Spleen (tissue), 11 donors: ENCODE measurements at regions not wholly inside any gene's neighbourhood (a gene's known extent, or its start where the extent isn't known, plus 50 kb on each side); places are given as distances from the start of the nearest gene placed in this dataset.

Experiments used
- DNase-seq: peaks from one replicate; pipeline ENCODE4 v3.0.0-alpha.2; 2020
- H3K27ac ChIP-seq, 8 donors: fragments of 200-600 bp; sonication (generic) in 7 of 8; 1 replicate in 4 of 8; 2 replicates in 4 of 8; pipeline versions ENCODE4 v1.5.0 to v1.8.0; 2016 to 2021; ENCODE audit warnings: inconsistent platforms in 4 of 8, mild to moderate bottlenecking in 4 of 8, moderate library complexity in 1 of 8
- H3K27me3 ChIP-seq, 7 donors: fragments of 200-600 bp; sonication (generic) in 6 of 7; replicated peaks in 1 of 7; 1 replicate in 4 of 7; 2 replicates in 3 of 7; pipeline versions ENCODE4 v1.5.0 to v1.8.0; 2016 to 2021; ENCODE audit warnings: inconsistent platforms in 3 of 7, mild to moderate bottlenecking in 1 of 7
- H3K36me3 ChIP-seq, 6 donors: fragments of 200-600 bp; sonication (generic) in 5 of 6; 1 replicate in 4 of 6; 2 replicates in 2 of 6; pipeline versions ENCODE4 v1.5.0 to v1.8.0; 2016 to 2021; ENCODE audit warnings: inconsistent platforms in 2 of 6
- H3K4me1 ChIP-seq, 6 donors: fragments of 200-600 bp; sonication (generic) in 5 of 6; 1 replicate in 3 of 6; 2 replicates in 3 of 6; pipeline versions ENCODE4 v1.5.0 to v1.8.0; 2016 to 2021; ENCODE audit warnings: inconsistent platforms in 3 of 6
- H3K4me3 ChIP-seq, 8 donors: fragments of 200-600 bp; sonication (generic) in 7 of 8; 1 replicate in 4 of 8; 2 replicates in 4 of 8; pipeline versions ENCODE4 v1.5.0 to v1.8.0; 2016 to 2021; ENCODE audit warnings: inconsistent platforms in 4 of 8, mild to moderate bottlenecking in 4 of 8, moderate library complexity in 2 of 8
- H3K9me3 ChIP-seq, 8 donors: fragments of 200-600 bp; sonication (generic) in 7 of 8; 1 replicate in 4 of 8; 2 replicates in 4 of 8; pipeline versions ENCODE4 v1.5.0 to v1.8.0; 2016 to 2021; ENCODE audit warnings: inconsistent platforms in 4 of 8
- POLR2A ChIP-seq, 3 donors: fragments of 450-650 bp; IDR thresholded peaks; one replicate each; pipeline ENCODE4 v1.5.1; 2017; ENCODE audit warnings: antibody characterized with exemption in 3 of 3, mild to moderate bottlenecking in 1 of 3
- POLR2AphosphoS5 ChIP-seq, 3 donors: sonication (generic); formaldehyde crosslinking; IDR thresholded peaks; one replicate each; pipeline ENCODE4 v1.5.1; 2017; ENCODE audit warnings: antibody characterized with exemption in 3 of 3
- WGBS, 5 donors: extraction: QIAGEN DNeasy Blood & Tissue Kit in 3 of 5; methylation state at CpG; one replicate each; pipeline versions ENCODE4 v1.1.5 to v1.1.7; 2013 to 2018; 5-methylcytosine and 5-hydroxymethylcytosine counted together
- intact Hi-C: fragments of 100-400 bp; cut with DNase I; formaldehyde crosslinking; loops from one replicate; pipeline ENCODE4 v1.15.0; 2023; ENCODE audit warnings: low total_unique reads
- TF ChIP-seq, protein P1 (sequence below), 11 experiments: fragments of 200-600 bp in 7 of 11; fragments of 450-650 bp in 4 of 11; sonication (generic) in 4 of 11; IDR thresholded peaks in 8 of 11; conservative IDR thresholded peaks in 3 of 11; 1 replicate in 7 of 11; 2 replicates in 4 of 11; pipeline versions ENCODE4 v1.4.0 to v1.8.0; 2016 to 2021; ENCODE audit warnings: antibody characterized with exemption in 11 of 11, inconsistent platforms in 4 of 11, mild to moderate bottlenecking in 1 of 11
- donor health status: healthy with polysubstance abuse.
- donor health status: DM: no; HTN: no; CAD: no; lungs with moderate emphysema.
- donor health status: DM: no; HTN: no; CAD: no.
- donor health status: Bipolar disorder and iron deficiency.
- donor health status: healthy.
- donor health status: DM: no; HTN: no; CAD: no.
- donor health status: DM: yes; HTN: yes; CAD: no.

DNA sequence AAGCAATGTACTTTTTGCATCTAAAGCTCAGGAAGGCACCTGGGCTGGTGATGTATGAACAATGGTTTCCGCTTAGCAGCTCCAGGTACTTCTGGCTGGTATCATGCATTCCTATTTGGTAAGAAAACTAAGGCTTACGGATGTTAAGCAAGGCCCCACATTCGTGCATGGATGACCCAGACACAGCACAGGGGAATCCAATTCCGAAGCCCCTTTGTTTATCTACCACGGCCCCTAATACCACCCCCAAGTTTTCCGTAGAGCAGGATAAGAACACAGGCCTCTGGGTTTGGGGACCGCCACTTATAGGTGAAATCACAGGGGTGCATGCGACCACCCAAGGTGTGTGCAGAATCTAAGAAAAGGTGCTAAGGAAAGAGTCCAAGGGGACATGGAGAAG, 192.1 kb upstream of the ID2 start:
- intact Hi-C loops, result no loop called here
- H3K36me3 ChIP-seq, result no peaks in the 10 kb centered on the region
- H3K9me3 ChIP-seq, result no peaks in the 10 kb centered on the region
- H3K27ac ChIP-seq, result peak overlapping the region in 3 of 8 donors; percentile 68 to 72 (median 72)
- 94 to 99% (median 97%) methylated on average over 8 of the region's 8 CpGs for WGBS, 5 donors
- H3K27me3 ChIP-seq, result peaks cover 0 to 57% (median 0%) of the 10 kb centered on the region in 7 donors
- peaks cover 12 to 93% (median 48%) of the 10 kb centered on the region in 6 donors for H3K4me1 ChIP-seq
- TF ChIP-seq, protein P1, sequence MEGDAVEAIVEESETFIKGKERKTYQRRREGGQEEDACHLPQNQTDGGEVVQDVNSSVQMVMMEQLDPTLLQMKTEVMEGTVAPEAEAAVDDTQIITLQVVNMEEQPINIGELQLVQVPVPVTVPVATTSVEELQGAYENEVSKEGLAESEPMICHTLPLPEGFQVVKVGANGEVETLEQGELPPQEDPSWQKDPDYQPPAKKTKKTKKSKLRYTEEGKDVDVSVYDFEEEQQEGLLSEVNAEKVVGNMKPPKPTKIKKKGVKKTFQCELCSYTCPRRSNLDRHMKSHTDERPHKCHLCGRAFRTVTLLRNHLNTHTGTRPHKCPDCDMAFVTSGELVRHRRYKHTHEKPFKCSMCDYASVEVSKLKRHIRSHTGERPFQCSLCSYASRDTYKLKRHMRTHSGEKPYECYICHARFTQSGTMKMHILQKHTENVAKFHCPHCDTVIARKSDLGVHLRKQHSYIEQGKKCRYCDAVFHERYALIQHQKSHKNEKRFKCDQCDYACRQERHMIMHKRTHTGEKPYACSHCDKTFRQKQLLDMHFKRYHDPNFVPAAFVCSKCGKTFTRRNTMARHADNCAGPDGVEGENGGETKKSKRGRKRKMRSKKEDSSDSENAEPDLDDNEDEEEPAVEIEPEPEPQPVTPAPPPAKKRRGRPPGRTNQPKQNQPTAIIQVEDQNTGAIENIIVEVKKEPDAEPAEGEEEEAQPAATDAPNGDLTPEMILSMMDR (IDR thresholded peaks at IDR 0.05 in 8 of 11, conservative IDR thresholded peaks at IDR 0.05 in 3 of 11), result no peak
- no peak for TF ChIP-seq POLR2AphosphoS5 (IDR thresholded peaks at IDR 0.05)
- no peak for TF ChIP-seq POLR2A (IDR thresholded peaks at IDR 0.05)
- DNase-seq, result no peak
- no peak overlapping the region for H3K4me3 ChIP-seq

DNA sequence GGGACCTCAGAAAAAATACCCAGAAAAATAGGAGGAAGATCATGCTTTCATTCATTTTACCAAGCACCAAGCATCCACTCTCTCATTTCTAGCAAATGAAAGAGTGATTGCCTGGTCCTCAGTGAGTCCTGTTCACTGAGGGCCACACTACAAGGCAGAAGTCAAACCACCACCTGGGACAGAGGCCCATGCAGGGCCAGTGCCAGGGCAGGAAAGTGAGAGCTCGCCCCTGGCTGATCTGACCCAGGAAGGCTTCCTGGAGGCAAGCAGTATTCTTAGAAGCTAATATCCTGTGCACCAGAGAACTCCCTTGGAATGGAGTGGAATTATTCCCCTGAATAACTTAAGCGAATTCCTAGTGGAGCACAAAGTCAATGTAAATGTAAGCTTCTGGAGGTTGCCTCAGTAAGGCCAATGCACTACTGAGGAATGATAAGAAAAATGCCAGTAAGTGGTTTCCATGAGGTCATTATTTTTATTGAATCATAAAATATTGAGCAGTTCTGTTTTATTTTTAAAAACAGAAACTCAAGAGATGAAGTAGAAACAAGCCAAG, 191.6 kb upstream of the ID2 start:
- H3K4me3 ChIP-seq, result no peak overlapping the region
- intact Hi-C loops, result no loop called here
- WGBS, 5 donors, result 86 to 99% (median 91%) methylated on average over 2 of the region's 2 CpGs
- DNase-seq, result no peak
- no peak for TF ChIP-seq POLR2AphosphoS5 (IDR thresholded peaks at IDR 0.05)
- no peak for TF ChIP-seq POLR2A (IDR thresholded peaks at IDR 0.05)
- TF ChIP-seq, protein P1 (IDR thresholded peaks at IDR 0.05 in 8 of 11, conservative IDR thresholded peaks at IDR 0.05 in 3 of 11), result no peak
- peaks cover 12 to 94% (median 52%) of the 10 kb centered on the region in 6 donors for H3K4me1 ChIP-seq
- H3K27me3 ChIP-seq, result peaks cover 0 to 55% (median 0%) of the 10 kb centered on the region in 7 donors
- H3K27ac ChIP-seq, result peak overlapping the region in 3 of 8 donors; percentile 41 to 72 (median 68)
- H3K9me3 ChIP-seq, result no peaks in the 10 kb centered on the region
- H3K36me3 ChIP-seq, result no peaks in the 10 kb centered on the region

DNA sequence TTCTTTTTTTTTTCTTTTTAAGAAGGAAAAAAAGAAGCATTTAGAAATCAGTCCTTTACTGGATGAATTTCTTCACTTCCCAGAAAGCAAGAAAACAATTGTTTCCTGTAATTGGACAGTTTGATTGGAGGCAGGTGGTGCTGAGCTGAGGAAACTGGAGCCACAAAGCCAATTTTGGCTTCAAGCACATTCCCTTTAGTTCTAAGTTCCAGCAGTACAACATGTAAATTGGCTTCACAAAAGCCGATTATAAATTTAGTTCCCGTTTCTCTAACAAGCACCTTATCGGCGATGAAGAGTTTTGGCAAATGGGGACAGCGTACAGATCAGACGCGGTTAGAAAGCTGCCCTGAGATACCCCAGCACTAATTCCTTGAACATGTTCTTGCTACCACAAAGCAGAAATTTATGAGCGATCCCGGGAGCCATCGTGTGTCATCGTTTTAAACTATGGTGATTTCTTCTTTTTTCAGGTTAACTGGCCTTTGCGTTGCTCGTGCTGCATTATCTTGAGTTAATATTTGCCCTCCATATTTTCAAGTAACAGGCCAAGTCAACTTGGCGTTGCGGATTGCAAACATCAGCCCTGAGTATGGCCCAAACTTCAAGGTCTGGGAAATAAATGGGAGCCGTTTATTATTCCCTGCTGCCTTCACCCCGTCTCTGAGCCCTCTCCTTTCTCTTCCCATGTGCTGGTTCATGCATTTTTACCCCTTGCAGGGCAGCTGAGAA, 190.4 kb upstream of the ID2 start:
- no peaks in the 10 kb centered on the region for H3K36me3 ChIP-seq
- peaks cover 12 to 92% (median 56%) of the 10 kb centered on the region in 6 donors for H3K4me1 ChIP-seq
- DNase-seq, result no peak
- 72 to 82% (median 79%) methylated on average over 17 of the region's 17 CpGs for WGBS, 5 donors
- no peak for TF ChIP-seq POLR2AphosphoS5 (IDR thresholded peaks at IDR 0.05)
- TF ChIP-seq, protein P1 (IDR thresholded peaks at IDR 0.05 in 8 of 11, conservative IDR thresholded peaks at IDR 0.05 in 3 of 11), result no peak
- TF ChIP-seq POLR2A (IDR thresholded peaks at IDR 0.05), result no peak
- H3K27me3 ChIP-seq, result peaks cover 0 to 51% (median 0%) of the 10 kb centered on the region in 7 donors
- no peaks in the 10 kb centered on the region for H3K9me3 ChIP-seq
- H3K27ac ChIP-seq, result peak overlapping the region in 4 of 8 donors; percentile 28 to 41 (median 38)
- H3K4me3 ChIP-seq, result no peak overlapping the region
- intact Hi-C loops, result no loop called here

DNA sequence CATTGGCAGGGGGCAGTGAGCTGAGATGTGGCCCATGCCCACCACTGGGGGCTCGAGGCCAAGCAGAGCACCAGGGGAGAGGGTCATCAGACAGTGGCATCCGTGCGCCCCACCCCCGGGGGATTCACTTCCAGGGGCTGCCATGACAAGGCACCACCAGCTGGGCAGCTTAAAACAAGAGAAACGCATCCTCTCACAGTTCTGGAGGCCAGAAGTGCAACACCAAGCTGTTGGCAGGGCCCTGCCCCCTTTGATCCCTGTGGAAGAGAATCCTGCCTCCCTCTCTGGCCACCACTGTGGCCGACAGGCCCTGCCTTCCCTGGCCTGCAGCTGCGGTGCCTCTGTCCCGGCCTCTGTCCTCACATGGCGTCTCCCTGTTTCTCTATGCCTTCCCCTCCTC, 187.7 kb upstream of the ID2 start:
- H3K36me3 ChIP-seq, result no peaks in the 10 kb centered on the region
- DNase-seq, result no peak
- 81 to 93% (median 88%) methylated on average over 8 to 9 of the region's 9 CpGs for WGBS, 5 donors
- no peaks in the 10 kb centered on the region for H3K9me3 ChIP-seq
- intact Hi-C loops, result no loop called here
- H3K4me1 ChIP-seq, result peaks cover 0 to 81% (median 33%) of the 10 kb centered on the region in 6 donors
- no peak for TF ChIP-seq POLR2A (IDR thresholded peaks at IDR 0.05)
- TF ChIP-seq POLR2AphosphoS5 (IDR thresholded peaks at IDR 0.05), result no peak
- TF ChIP-seq, protein P1 (IDR thresholded peaks at IDR 0.05 in 8 of 11, conservative IDR thresholded peaks at IDR 0.05 in 3 of 11), result no peak
- H3K27ac ChIP-seq, result peak overlapping the region in 3 of 8 donors; percentile 18 to 39 (median 31)
- H3K27me3 ChIP-seq, result peaks cover 0 to 24% (median 0%) of the 10 kb centered on the region in 7 donors
- H3K4me3 ChIP-seq, result no peak overlapping the region
